ENCODE measurements at regions not wholly inside any gene's neighbourhood (a gene's known extent, or its start where the extent isn't known, plus 50 kb on each side); places are given as distances from the start of the nearest gene placed in this dataset.
"Not testable (repeated sequence)": the region's sequence is repeated elsewhere in the genome, so short reads cannot be mapped to it uniquely, and the experiment has no call there.

GRCh38 chr3:176867681-176868663 lies 329.3 kb downstream of the TBL1XR1 start:
- DNase-seq = no peak

DNA sequence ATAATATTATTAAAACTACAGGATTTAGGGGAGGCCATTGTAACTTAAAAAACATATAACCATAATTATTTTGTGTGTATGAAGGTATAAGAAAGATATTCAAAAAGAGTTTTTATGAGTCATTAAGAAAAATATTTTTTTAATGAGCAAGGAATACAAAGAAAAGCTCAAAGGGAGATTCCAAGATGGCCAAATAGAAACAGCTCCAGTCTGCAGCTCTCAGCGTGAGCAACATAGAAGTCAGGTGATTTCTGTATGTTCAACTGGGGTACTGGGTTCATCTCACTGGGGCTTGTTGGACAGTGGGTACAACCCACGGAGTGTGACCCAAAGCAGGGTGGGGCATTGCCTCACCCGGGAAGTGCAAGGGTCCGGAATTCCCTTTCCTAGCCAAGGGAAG lies 336.1 kb downstream of the TBL1XR1 start:
- DNase-seq = no peak

- DNase-seq = no peak
These were observed 340.6 kb downstream of the TBL1XR1 start for GRCh38 chr3:176856721-176857120.

GRCh38 chr3:176855901-176856486 lies 341.3 kb downstream of the TBL1XR1 start:
- no peak for DNase-seq

DNA sequence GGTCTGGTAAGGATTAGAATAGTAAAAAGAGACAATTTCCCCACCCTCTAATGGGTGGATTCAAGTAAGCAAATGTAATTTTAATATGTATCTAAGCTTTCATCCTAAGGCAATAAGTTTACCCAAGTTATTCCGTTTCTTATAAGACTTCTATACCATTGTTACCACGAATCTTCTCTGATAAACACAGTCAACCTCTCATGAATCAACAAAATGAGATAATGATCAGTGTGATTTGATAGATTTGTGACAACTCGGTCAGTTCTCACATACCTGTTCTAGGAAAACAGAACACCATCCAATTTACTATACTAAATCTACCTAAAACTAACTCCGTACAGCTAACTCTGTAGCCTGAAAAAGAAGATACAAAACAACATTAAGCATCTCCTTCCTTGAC lies 342.1 kb downstream of the TBL1XR1 start:
- no peak for DNase-seq

- no peak for DNase-seq
These were observed 346.8 kb downstream of the TBL1XR1 start for GRCh38 chr3:176850498-176850897.

DNA sequence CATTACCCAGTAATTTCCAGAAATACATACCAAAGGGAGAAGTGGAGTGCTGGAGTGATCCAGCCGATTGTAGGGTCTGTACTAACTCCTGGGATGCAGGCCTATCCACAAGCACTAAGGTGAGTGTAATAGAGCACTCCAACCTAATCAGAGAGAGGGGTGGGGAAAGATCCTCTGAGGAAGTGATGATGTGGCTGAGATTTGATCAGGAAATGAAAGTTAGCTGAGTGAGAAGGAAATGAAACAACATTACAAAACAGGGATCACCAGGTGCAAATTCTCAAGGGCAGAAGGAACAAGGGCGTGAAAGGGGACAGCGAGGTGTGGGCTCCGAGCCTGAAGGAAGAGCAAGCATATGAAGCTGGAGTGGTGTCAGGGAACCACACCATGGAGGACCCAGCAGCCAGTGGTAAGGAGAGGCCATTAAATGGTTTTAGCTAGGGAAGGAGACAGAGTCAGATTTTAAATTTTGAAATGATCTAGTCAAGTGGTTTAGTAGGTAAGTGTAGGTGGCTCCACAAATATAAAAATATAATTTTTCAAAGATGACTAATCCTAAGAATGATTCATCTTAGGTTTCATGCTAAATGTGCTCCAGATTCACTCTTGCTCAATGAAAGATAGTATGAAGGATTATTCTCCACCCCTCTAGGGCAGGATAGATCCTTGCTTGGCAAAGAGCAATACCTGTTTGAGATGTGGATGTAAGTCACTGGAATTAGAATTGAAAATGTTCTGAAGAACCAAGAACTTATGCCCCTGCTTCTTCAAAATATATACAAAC lies 348.7 kb downstream of the TBL1XR1 start:
- no peak for DNase-seq

DNA sequence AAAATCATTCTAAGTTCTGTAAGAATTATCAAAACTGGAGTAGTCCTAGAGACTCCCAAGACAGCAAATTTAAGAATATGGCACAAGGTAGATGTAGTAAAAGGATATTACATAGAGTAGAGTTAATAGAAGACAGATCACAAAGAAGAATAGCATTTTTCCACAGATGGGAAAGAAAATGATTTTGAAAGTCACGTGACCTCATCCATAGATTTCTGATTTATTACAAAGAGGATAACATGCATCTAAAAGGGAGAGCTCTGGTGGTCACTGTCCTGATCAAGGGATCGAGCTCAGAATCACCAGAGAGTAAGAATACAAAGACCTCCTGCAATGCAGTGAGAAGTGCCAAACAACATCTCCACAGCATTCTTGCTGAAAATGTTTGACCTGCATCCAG lies 354.4 kb downstream of the TBL1XR1 start:
- DNase-seq = no peak

GRCh38 chr3:176840641-176841286 lies 356.5 kb downstream of the TBL1XR1 start:
- DNase-seq = no peak

- no peak for DNase-seq
These were observed 357.4 kb downstream of the TBL1XR1 start for GRCh38 chr3:176839901-176840300.

DNA sequence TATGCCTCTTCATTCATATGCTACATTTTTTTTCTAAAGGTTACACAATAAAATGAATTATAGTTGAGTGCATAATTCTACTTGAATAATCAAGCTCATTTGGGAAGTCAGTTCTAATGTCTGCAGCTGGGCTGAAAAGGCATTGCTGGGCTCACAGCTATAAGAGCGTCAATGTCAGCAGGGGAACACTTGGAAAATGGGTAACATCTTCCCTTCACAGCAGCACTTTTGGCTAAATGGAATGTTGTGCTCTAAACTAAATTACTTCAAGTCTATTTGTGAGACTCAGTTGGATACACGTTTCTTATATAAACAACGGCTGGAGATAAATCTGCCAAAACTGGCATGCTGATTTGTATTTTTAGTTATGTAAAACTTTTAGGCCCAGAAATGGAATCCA lies 357.8 kb downstream of the TBL1XR1 start:
- no peak for DNase-seq

GRCh38 chr3:176827244-176827643 lies 370.0 kb downstream of the TBL1XR1 start:
- not testable (repeated sequence) for DNase-seq

GRCh38 chr3:176824811-176825210 lies 372.5 kb downstream of the TBL1XR1 start:
- DNase-seq = no peak

DNA sequence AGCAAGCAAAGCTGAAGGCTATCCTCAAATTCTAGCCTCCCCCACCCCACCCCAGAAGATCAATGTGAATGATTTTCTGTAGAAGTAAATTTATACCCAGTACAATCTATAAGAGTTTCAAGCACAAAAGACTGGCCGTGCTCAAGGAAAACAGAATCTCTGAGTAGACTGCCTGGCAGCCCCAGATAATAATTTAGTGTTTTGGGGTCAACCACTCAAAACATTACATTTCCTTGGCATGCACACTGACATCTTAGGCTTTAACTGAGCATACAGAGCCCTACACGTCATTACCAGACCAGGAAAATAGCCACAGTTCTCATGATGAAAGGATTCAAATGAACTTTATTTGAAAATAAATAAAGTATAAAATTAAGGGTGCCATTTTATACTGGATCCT lies 376.5 kb downstream of the TBL1XR1 start:
- DNase-seq = no peak

- no peak for DNase-seq
These were observed 380.3 kb downstream of the TBL1XR1 start for GRCh38 chr3:176816937-176817336.

DNA sequence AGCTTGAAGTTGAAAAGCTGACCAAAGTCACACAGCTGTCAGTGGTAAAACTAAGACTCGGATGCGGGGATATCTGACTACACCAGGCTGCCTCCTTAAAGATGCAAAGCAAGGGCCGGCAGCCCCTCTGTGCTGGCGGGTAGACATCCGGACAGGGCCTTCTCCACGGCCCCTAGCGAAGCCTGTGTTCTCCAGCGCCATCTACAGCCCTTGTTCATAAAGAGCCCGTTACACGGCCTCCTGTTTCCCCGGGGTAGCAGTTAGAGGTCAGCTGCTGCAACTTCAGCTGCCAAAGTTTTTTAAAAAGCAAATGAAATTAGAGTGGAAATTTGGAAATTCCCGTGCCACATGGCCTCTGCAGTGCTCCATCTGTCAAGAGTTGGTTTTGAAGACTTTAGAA lies 383.0 kb downstream of the TBL1XR1 start:
- peak; percentile 10 to 40 (median 26) for DNase-seq

GRCh38 chr3:176807938-176808337 lies 389.3 kb downstream of the TBL1XR1 start:
- no peak for DNase-seq

DNA sequence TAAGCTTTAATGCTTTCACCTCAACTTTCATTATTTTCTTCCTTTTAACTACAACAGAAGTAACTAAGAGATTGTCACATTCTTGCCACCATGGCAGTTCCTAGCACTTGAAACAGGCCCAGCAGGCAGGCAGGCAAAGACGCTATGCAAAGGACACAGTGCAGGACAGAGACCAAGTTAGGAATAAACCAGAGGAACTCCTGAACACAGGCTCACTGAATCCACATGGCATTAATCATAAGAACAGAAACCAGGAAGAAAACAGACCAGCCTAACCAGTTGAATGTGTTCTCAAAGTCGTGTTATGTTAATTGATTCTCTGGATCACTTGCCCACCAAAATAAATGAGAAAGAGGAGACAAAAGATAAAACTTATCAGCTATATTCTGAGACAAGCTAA lies 397.6 kb downstream of the TBL1XR1 start:
- no peak for DNase-seq

DNA sequence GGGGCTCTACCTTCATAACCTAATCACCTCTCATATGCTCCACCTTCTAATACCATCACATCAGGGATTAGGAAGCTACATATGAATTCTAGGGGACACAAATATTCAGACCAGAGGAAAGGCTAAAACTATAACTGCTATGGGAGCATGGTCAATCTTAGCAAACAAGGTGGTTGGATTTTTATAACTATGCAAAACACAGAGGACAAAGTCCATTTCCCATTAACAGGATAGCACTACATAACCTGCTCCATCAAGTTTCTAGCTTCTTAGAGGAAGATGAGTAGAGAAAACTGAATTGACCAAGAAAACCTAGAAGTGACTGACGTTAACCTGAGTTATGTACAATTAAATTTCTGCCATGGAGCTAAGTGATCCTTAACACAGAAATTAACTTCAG lies 398.6 kb downstream of the TBL1XR1 start:
- no peak for DNase-seq

DNA sequence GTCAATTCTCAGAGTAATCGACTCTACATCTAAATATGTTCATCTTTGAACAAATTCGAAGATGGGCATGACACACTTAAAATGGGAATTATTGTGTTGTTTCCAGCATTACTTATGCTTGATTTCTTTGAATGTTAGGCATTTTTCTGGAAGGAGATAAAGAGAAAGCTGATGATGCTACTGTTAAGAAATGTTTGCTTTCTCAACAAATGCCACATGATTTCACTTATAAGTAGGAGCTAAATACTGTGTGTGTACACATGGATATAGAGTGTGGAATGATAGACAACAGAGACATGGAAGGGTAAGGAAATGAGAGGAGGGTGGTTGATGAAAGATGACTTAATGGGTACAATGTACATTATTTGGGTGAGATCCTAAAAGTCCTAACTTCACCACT lies 400.9 kb downstream of the TBL1XR1 start:
- DNase-seq = no peak

- DNase-seq = no peak
These were observed 401.4 kb downstream of the TBL1XR1 start for GRCh38 chr3:176795891-176796290.

DNA sequence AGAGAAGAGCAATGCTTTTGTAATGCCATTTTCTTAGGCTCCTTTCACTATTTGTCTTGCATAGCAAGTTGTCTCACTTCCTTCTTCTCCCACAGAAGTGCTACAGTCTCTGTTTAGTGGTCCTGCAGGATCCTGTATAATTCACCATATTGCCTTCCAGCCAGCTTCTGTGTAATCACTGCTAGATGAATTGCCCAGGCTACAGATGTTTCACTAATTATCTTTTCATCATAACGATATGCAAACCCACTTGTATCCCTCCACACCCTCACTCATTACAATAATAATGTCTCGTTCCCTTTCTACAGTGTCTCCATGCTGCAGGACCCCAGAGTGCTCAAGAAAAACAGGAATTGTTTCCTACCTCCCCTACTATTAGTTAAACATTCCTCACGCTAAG lies 402.9 kb downstream of the TBL1XR1 start:
- no peak for DNase-seq

- no peak for DNase-seq
These were observed 407.3 kb downstream of the TBL1XR1 start for GRCh38 chr3:176789947-176790346.

All from suppressor macrophage (primary cell).